NOMO-1 (cell line): ENCODE measurements at regions not wholly inside any gene's neighbourhood (a gene's known extent, or its start where the extent isn't known, plus 50 kb on each side); places are given as distances from the start of the nearest gene placed in this dataset.

ENCODE experiments used
- DNase-seq, 2 experiments: peaks; one replicate each; lab custom pipeline; 2025; ENCODE audit not compliant: unreplicated experiment in 2 of 2; lab: John Stamatoyannopoulos, UW

DNA sequence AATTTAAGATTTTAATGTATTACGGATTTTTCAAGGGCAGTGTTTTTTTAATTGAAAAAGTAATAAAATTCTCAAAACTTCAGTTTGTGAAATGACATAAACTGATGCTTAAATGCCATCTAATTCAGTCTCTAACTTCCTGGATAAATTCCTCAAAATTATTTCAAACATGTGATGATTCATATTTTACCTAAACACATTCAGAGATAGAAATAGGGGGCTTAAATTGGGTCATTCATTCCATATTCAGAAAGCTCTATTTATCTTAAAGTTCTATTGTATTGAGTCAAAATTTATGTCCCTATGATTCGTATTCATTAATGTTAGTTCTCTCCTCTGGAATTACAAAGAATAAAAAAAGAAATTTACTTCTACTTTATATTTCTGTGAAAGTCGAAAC is 713.6 kb upstream of the CHRM3 start:
- no peak for DNase-seq

GRCh38 chr1:238672262-238672661 is 714.1 kb upstream of the CHRM3 start:
- DNase-seq, result no peak

DNA sequence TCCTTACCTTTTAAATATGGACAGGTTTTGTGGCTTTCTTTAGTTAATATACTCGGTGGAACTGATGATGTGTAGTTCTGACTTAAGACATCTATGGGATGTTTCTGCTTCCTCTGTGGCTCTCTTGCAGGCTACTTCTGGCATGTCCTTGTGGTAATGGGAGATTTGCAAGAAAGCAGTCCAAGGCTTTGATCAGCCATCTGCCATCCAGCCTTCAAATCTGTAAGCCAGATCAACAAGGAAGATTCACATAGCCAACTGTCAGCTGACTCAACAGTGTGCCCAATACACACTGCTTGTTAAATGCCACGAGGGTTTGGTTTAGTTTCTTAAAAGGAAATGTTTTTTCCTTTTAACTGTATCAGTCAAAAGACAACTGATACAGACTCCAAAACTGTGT is 722.2 kb upstream of the CHRM3 start:
- no peak for DNase-seq

DNA sequence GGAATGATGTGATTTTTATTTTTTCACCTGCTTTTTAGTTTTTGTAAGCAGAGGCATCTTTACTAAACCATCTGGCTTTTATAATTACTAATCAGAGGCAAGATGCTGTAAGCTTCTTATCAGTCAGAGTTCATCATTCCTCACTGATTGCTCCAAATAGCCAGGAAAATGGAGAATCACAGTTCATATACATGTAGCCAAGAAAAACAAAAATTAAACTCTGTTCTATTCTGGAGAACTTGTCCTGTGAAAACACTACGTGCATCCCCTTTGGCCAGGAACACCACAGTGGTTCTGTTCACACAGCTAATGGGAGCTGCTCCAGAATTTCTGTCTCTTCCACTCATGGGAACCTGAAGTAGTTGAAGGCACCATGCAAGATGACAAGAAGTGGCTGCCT is 725.5 kb upstream of the CHRM3 start:
- no peak for DNase-seq

DNA sequence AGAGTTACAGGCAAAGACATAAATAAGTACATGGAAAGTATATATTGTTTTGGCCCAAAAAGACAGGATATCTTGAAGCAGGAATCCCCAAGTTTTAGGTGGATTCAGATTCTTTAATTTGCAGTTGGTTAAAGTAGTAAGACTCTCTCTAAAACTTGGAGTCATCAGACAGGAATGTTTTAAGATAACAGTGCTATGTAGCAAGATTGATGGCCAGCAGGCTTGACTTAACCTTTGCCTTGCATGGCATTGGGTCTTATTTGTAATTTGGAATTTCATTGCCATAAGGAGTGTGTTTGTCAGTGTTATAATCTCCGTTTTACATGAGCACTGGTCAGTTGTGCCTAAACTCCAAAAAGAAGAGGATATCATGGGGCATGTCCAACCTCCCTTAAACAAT is 727.6 kb upstream of the CHRM3 start:
- DNase-seq, result no peak

DNA sequence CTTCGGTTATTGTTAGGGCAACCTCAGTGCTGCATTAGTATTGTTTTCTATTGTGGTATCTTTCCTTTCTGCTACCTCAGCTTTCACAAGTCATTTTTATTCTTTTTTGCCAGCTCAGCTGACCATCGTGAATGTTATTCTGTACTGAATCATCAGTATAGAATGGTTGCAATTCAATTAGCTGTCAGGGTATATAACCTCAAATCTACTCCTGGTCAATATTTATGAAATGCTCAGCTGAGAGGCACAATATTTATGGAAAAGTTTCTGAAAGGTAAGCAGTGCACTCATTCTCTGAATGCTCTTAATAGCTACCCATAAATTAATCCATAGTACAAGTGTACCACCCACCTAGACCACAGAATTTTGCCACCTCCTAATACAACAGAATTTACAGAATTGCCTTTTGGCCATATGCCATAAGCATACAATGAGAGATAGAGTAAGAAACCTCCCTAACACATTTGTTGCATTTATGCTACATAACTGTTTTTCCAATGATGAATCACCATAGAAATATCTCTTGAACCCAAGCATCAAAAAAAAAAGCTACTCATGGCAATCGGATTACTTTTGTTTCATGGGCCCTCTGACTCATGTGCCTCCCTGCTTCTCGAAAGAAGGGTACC is 732.6 kb upstream of the CHRM3 start:
- no peak for DNase-seq

- DNase-seq, result no peak
Observed at GRCh38 chr1:238652346-238652968, 733.9 kb upstream of the CHRM3 start.

DNA sequence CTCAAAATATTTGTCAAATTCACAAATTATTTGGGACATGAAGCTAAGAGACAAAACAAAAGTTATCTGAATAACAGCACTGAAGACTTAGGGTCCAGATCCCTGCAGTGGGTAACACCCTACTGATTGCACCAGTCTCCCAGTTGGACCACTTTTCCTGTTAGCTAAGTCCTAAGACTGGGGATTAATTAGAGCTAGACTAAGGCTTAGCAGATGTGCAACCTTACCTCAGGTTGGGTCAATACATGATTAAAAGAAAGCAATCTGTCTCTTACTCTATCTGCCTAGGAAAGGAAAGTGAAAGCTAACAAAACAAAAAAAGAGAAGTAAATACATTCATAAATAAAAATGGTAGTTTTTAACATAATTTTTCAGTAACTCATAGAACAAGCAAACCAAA is 737.2 kb upstream of the CHRM3 start:
- DNase-seq, result peak in 1 of 2 experiments; percentile 32

GRCh38 chr1:238648751-238649150 is 737.6 kb upstream of the CHRM3 start:
- no peak for DNase-seq

GRCh38 chr1:238648296-238648695 is 738.1 kb upstream of the CHRM3 start:
- no peak for DNase-seq

GRCh38 chr1:238647877-238648276 is 738.5 kb upstream of the CHRM3 start:
- no peak for DNase-seq

DNA sequence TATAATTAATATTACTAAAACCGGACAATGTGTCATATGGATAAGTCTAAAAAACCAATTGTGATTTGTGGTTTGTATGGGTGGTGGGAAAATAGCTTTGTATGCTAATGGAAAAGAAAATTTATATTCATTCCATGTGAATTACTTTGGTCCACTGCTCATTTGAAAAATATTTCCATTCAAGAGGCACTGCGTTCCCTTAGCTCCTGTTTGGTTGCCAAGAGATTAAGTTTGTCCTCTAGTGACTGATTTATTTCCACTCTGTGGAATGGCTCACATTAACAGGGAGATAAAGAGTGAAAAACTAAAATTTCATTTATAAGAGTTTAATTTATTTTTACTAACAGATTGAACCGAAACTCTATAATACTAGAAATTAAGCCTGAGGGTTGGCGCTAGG is 744.1 kb upstream of the CHRM3 start:
- DNase-seq, result peak; percentile 6 to 34

DNA sequence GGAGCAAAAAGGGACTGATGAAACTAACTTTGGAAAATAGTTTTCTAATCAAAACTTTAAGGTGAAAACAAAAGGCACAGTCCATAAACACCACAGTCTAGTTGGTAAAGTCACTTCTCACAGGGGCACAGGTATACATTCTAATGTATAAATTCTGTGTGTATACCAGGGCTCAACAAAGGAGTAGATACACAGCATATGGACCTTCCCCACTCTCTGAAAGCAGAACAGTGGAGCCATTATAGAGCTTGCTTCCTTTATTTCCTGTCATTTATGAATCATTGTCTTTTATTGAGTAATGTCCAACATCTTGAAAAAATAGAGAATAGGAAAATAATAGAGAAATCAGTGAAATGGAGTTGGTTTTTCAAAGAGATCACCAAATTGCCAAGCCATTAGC is 746.5 kb upstream of the CHRM3 start:
- DNase-seq, result peak; percentile 8 to 56

- no peak for DNase-seq
Observed at GRCh38 chr1:238628110-238628509, 737.4 kb upstream of the ZP4 start.

- no peak for DNase-seq
Observed at GRCh38 chr1:238624776-238625175, 734.1 kb upstream of the ZP4 start.

DNA sequence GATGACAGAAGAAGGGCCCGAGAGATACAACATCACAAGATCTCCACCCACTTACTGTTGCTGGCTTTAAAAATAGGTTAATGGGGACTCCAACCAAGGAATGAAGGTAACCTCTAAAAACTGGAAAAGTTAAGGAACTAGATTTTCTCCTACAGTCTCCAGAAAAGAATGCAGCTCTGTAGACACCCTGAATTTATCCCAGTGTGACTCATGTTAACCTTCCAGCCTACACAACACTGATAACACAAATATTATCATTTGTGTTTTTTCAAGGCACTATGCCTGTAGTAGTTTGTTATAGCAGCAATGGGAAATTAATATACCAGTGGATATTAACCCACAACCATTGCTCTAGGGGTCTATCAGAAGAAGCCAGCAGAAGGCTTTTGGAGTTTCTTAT is 730.7 kb upstream of the ZP4 start:
- DNase-seq, result no peak

GRCh38 chr1:238619652-238620051 is 728.9 kb upstream of the ZP4 start:
- DNase-seq, result no peak

- DNase-seq, result no peak
Observed at GRCh38 chr1:238611406-238611805, 720.7 kb upstream of the ZP4 start.

DNA sequence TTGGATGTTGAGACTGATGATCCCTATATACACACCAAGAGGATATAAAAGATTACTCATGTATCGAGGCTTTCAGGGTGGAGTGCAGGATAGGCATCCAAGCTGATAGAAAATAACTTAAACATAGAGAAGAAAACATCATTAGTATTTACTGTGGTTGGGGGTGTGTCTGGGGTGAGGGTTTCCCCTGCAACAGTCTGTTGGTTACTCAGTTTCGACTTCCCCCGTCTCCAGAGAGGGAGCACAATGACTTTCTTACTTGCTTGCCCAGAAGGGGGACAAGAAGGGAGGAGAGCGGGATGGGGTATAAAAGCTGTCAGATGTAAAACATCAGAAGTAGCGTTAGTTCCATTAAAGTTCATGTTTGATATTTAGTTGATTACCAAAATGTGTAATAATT is 717.4 kb upstream of the ZP4 start:
- peak; percentile 12 to 20 for DNase-seq

GRCh38 chr1:238606896-238607295 is 716.2 kb upstream of the ZP4 start:
- peak; percentile 91 to 98 for DNase-seq

GRCh38 chr1:238606457-238606856 is 715.7 kb upstream of the ZP4 start:
- no peak for DNase-seq

DNA sequence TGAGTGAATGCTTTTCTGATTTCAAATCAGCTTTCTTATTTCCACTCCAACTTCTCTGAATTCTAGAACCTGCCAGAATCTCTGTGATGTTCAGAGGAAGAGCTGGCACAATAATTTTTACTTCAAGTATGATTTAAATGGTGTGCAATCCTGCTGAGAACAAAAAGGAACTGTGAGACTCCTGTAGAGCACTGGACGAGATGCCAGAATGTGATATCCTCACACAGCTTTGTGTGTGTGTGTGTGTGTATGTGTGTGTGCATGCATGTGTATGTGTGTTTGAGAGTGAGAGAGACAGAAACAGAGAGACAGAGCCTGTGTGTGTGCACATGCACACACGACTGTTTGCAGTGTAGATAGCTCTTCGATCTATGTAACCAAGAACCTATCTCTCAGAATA is 713.6 kb upstream of the ZP4 start:
- peak in 1 of 2 experiments; percentile 9 for DNase-seq

- DNase-seq, result peak in 1 of 2 experiments; percentile 16
Observed at GRCh38 chr1:238601604-238602003, 710.9 kb upstream of the ZP4 start.
